PC-9 (cell line): ENCODE measurements at regions not wholly inside any gene's neighbourhood (a gene's known extent, or its start where the extent isn't known, plus 50 kb on each side); places are given as distances from the start of the nearest gene placed in this dataset.

Source experiments
- EZH2 ChIP-seq: fragments of 200-600 bp; sonication (generic); IDR thresholded peaks from 2 replicates; pipeline ENCODE4 v1.8.0; 2017; ENCODE audit warnings: antibody characterized with exemption, low read depth
- TF ChIP-seq, protein P1 (sequence below): fragments of 200-600 bp; sonication (generic); conservative IDR thresholded peaks from 2 replicates; pipeline ENCODE4 v1.6.1; 2017; ENCODE audit warnings: mixed run types, antibody characterized with exemption, mild to moderate bottlenecking, moderate library complexity

DNA sequence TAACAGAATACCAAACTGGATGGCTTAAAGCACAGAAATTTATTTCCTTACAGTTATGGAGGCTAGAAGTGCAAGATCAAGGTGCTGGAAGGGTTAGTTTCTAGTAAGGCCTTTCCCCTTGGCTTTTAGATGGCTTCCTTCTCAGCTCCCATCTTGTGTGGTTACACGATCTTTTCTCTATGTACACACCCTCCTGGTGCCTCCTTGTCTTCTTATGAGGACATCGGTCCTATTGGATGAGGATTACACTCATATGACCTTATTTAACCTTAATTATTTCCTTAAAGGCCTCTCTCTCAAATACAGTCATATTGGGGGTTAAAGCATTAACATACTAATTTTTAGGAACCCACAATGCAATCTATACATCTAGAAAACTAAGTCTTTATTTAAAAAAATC is 787.9 kb upstream of the GALNTL6 start:
- TF ChIP-seq, protein P1, sequence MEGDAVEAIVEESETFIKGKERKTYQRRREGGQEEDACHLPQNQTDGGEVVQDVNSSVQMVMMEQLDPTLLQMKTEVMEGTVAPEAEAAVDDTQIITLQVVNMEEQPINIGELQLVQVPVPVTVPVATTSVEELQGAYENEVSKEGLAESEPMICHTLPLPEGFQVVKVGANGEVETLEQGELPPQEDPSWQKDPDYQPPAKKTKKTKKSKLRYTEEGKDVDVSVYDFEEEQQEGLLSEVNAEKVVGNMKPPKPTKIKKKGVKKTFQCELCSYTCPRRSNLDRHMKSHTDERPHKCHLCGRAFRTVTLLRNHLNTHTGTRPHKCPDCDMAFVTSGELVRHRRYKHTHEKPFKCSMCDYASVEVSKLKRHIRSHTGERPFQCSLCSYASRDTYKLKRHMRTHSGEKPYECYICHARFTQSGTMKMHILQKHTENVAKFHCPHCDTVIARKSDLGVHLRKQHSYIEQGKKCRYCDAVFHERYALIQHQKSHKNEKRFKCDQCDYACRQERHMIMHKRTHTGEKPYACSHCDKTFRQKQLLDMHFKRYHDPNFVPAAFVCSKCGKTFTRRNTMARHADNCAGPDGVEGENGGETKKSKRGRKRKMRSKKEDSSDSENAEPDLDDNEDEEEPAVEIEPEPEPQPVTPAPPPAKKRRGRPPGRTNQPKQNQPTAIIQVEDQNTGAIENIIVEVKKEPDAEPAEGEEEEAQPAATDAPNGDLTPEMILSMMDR = no peak
- no peak for TF ChIP-seq EZH2
